GM12892 (cell line): ENCODE measurements at regions not wholly inside any gene's neighbourhood (a gene's known extent, or its start where the extent isn't known, plus 50 kb on each side); places are given as distances from the start of the nearest gene placed in this dataset.

Experiments used
- POLR2A ChIP-seq: IDR thresholded peaks from 2 replicates; pipeline ENCODE4 v1.6.1; 2011; ENCODE audit warnings: low read depth, low read length, control low read depth
- POLR2AphosphoS5 ChIP-seq: IDR thresholded peaks from 2 replicates; pipeline ENCODE4 v1.6.1; 2011; ENCODE audit warnings: low read depth, low read length, control low read depth
- TAF1 ChIP-seq: IDR thresholded peaks from 2 replicates; pipeline ENCODE4 v1.6.1; 2011; ENCODE audit warnings: low read depth, mild to moderate bottlenecking, control low read depth, low read length, borderline replicate concordance

DNA sequence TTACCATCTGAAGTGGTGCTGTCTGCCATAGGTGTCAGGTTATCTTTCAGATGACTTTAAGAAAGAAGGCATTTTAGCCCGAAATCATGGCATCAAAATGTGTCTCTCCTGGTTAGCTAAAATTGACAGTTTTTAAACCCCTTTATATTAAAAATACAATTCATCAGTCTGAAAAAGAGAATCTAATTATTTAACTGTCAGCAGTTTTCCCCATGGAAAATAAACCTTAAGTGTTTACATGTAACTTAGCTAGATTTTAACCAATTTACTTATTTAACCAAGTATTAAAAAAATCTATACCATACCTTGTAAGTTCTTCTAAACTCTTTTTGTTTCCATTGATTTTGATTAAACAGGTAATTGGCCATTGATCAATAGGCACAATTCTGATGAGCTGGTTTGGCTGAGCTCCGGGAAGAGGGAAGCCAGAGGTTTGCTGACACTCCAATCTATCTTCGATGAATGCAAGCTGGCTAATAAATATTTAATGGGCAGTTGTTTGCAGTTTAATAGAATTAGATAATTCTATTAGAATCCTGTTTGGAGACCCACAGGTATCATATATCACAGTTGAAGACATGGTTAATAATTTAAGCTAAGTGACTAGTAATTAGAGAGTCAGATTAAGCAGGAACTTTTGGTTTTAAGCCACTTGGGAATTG is 114.0 kb downstream of the MAT2B start:
- TF ChIP-seq POLR2AphosphoS5, result no peak
- TF ChIP-seq TAF1, result no peak
- no peak for TF ChIP-seq POLR2A
